ENCODE measurements at regions not wholly inside any gene's neighbourhood (a gene's known extent, or its start where the extent isn't known, plus 50 kb on each side); places are given as distances from the start of the nearest gene placed in this dataset.

DNA sequence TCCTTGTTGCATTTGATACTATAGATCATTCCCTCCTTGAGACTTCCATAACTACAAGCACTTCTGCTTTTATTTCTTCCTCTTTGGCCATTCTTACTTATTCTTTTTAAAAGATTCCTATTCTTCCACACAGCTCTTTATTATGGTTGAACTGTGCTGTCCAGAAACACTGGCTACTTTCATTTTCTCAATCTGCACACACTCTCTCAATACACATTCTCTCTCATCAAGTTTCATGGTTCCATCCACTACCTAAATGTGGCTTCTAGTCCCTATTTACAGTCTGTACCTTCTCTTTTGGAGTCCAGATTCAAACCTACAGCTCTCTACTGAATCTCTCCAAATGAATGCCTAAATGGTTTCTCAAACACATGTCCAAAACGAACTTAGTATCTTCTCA lies 214.3 kb upstream of the RSPO3 start:
- Histone ChIP-seq H3K4me3 (no peak overlapping the region), H3K27ac (no peak overlapping the region), H3K4me1 (replicated peaks in 1 of 2) (no peaks in the 10 kb centered on the region)
- 17 to 86% (median 65%) methylated on average over 1 of the region's 1 CpG; no CpG with 5 or more reads in 2 of the 10 experiments for WGBS, 10 experiments
- in situ Hi-C loops (cut with MboI; ENCODE audit: low pct_unique_long_range_greater_than_20kb in 2 of 9, low sequenced_read_pairs in 9 of 9, unreplicated experiment in 9 of 9), result no loop called here
- ATAC-seq (replicated peaks in 6 of 8), result no peak

DNA sequence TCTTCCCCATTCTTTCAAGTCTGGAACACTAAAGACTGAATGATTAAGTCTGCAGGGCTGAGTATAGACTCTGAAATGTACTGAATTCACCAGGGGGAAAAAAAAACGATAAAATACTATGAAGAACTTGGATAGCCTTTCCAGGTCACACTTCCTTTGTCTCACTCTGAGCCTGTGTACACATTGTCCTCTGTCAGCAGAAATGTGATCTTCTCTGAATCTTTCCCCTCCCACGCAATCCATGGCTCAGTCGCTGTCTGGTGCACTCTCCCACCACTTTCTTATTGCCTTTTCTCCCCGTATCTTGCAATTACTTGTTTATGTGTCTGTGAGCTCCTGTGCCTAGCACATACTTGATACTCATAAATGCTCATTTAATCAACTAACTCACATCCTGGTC lies 212.6 kb upstream of the RSPO3 start:
- Histone ChIP-seq H3K27ac (no peak overlapping the region), H3K4me3 (no peak overlapping the region), H3K4me1 (replicated peaks in 1 of 2) (no peaks in the 10 kb centered on the region)
- ATAC-seq (replicated peaks in 6 of 8), result no peak
- in situ Hi-C loops (cut with MboI; ENCODE audit: low pct_unique_long_range_greater_than_20kb in 2 of 9, low sequenced_read_pairs in 9 of 9, unreplicated experiment in 9 of 9), result no loop called here
- 0 to 90% (median 72%) methylated on average over 1 to 4 of the region's 4 CpGs for WGBS, 10 experiments

DNA sequence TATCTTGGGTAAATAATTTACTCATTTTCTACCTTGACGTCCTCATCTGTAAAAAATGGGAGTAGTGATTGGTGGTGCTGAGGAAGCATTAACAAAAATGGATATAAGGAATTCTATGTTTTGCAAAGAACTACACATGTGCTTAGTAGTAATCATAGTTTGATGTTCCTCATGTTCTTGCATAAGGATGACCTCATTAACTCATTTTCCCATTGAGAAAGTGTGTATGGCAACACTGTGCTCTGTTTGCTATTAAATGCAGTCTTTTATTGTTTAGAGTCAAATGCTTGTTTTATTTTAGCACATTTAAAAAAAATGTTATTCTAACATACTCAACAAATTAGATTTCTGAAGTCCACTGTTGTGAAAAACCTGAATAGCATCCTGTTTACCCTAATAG lies 211.2 kb upstream of the RSPO3 start:
- no peak overlapping the region for H3K27ac ChIP-seq
- ATAC-seq (replicated peaks in 6 of 8), result no peak
- H3K4me1 ChIP-seq (replicated peaks in 1 of 2), result no peaks in the 10 kb centered on the region
- 0 to 100% (median 75%) methylated on average over 1 of the region's 1 CpG; no CpG with 5 or more reads in 1 of the 10 experiments for WGBS, 10 experiments
- in situ Hi-C loops (cut with MboI; ENCODE audit: low pct_unique_long_range_greater_than_20kb in 2 of 9, low sequenced_read_pairs in 9 of 9, unreplicated experiment in 9 of 9), result no loop called here
- no peak overlapping the region for H3K4me3 ChIP-seq

DNA sequence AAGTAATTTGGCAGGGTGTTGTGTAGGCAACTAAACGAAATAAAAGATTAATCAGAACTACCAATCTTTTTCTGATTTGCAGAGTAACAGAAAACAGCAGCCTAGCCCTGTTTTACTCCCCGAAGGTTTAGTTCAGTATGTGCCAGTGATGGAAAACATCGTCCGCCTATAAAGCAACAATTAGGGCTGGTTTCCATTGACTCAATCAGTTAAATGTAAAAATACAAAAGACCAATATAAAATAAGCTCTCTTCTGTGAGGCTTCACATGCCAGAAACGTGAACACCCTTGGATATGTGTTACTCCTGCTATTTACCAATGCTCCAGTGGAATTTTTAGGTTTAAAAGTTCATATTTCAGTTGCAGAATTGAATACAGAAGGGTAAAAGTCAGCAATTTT lies 210.5 kb upstream of the RSPO3 start:
- Histone ChIP-seq H3K4me3 (no peak overlapping the region), H3K27ac (no peak overlapping the region), H3K4me1 (replicated peaks in 1 of 2) (no peaks in the 10 kb centered on the region)
- no peak for ATAC-seq (replicated peaks in 6 of 8)
- 16 to 100% (median 66%) methylated on average over 1 to 5 of the region's 5 CpGs for WGBS, 10 experiments
- in situ Hi-C loops (cut with MboI; ENCODE audit: low pct_unique_long_range_greater_than_20kb in 2 of 9, low sequenced_read_pairs in 9 of 9, unreplicated experiment in 9 of 9), result no loop called here

DNA sequence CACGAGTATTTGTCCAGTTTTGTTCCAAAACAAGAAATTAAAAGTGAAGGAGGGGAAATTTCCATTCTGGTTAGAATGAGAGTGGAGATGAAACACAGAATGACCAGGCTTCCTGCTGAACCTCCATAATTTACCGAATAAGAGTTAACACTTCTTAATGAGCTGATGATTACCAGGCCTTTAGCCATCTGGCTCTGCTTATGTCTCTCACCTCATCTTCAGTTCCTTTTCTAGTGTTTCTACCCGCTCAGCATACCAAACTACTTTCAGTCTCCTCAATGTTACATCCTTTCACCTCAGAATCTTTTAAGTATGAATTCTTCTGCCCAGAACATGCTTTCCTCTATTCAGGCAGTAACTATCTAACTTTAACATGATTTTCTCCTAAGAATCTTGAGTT lies 209.0 kb upstream of the RSPO3 start:
- Histone ChIP-seq H3K4me1 (replicated peaks in 1 of 2) (no peaks in the 10 kb centered on the region), H3K4me3 (no peak overlapping the region), H3K27ac (no peak overlapping the region)
- in situ Hi-C loops (cut with MboI; ENCODE audit: low pct_unique_long_range_greater_than_20kb in 2 of 9, low sequenced_read_pairs in 9 of 9, unreplicated experiment in 9 of 9), result no loop called here
- no peak for ATAC-seq (replicated peaks in 6 of 8)
- 35 to 100% (median 80%) methylated on average over 1 to 3 of the region's 3 CpGs; no CpG with 5 or more reads in 1 of the 10 experiments for WGBS, 10 experiments

DNA sequence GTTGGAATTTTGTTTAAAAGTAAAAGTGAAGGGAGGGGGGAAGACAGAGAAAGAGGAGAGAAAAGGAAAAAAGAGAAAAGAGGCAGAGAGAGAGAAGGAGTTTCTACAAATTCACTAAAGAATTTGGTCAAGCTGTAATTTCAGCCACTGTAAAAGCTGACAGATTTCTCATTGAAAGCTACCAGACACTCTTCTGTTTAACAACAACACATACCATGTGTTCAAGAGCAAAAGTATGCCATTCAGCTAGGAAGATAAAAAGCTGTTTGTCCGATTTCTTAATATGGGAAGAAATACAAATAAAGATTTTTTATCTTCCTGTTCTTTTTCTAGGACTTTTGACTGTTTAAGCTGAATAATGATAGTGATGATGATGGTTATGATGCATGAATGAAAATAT lies 204.8 kb upstream of the RSPO3 start:
- H3K4me1 ChIP-seq (replicated peaks in 1 of 2), result no peaks in the 10 kb centered on the region
- no peak overlapping the region for H3K4me3 ChIP-seq
- ATAC-seq (replicated peaks in 6 of 8), result no peak
- no peak overlapping the region for H3K27ac ChIP-seq
- in situ Hi-C loops (cut with MboI; ENCODE audit: low pct_unique_long_range_greater_than_20kb in 2 of 9, low sequenced_read_pairs in 9 of 9, unreplicated experiment in 9 of 9), result no loop called here
- WGBS, 10 experiments, result 8 to 86% (median 24%) methylated on average over 1 of the region's 1 CpG; no CpG with 5 or more reads in 1 of the 10 experiments

DNA sequence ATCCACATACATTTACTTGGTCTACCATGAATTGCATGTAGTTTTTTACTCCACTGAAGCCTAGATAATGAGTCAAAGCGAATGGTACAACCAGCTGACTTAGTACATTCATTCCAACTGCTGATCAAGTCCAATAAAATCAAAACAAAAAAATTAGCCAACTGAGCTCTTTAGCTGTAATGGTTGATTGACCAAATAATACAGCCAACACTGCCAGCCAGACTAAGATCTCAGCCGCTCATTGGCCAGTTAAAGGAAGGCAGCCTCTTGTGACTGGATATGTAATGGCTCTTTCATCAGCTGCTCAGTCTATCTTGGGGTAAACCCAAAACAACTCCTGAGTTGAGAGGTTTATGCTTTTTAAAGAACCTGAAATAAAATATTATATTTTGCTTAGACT lies 204.3 kb upstream of the RSPO3 start:
- Histone ChIP-seq H3K27ac (no peak overlapping the region), H3K4me3 (no peak overlapping the region), H3K4me1 (replicated peaks in 1 of 2) (no peaks in the 10 kb centered on the region)
- ATAC-seq (replicated peaks in 6 of 8), result no peak
- in situ Hi-C loops (cut with MboI; ENCODE audit: low pct_unique_long_range_greater_than_20kb in 2 of 9, low sequenced_read_pairs in 9 of 9, unreplicated experiment in 9 of 9), result no loop called here
- WGBS, 10 experiments, result 0 to 100% (median 71%) methylated on average over 1 to 2 of the region's 2 CpGs; no CpG with 5 or more reads in 1 of the 10 experiments

DNA sequence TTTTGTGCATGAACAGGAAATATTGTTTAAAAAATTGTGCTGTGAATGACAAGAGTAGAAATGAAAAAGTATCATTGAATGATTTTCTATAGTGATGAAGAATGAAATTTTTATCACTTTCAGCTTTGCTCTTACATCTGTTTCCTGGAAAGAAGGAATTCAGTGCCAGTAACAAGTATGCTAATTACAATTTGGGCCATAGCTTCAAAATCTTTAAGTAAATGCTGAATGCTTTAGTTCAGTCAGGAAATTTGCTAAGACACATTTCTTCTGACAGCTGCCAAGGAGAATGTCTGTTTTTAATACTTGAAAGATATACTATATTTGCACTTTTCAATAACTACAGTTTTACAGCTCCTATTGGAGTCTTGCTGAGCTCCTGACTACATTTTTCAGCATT lies 203.7 kb upstream of the RSPO3 start:
- no peaks in the 10 kb centered on the region for H3K4me1 ChIP-seq (replicated peaks in 1 of 2)
- in situ Hi-C loops (cut with MboI; ENCODE audit: low pct_unique_long_range_greater_than_20kb in 2 of 9, low sequenced_read_pairs in 9 of 9, unreplicated experiment in 9 of 9), result no loop called here
- no peak for ATAC-seq (replicated peaks in 6 of 8)
- no peak overlapping the region for H3K27ac ChIP-seq
- no peak overlapping the region for H3K4me3 ChIP-seq

DNA sequence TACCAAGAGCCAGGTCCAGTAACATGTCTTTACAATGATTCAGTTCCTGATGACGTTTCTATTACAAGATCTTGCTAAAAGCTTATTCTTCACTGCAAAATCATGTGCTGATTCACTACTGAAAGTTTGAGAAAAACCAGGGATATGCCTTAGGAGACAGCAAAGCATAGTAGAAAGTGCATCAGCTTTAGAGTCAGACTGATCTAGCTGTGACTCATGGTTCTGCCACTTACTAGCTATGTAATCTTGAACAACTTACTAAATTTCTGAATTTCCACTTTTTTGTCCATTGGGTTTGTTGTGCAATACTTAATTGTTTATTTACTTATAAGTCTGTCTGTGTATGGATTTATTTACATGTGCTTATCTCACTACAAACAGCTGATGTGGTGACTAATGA lies 198.5 kb upstream of the RSPO3 start:
- no peak overlapping the region for H3K27ac ChIP-seq
- no peaks in the 10 kb centered on the region for H3K4me1 ChIP-seq (replicated peaks in 1 of 2)
- no peak overlapping the region for H3K4me3 ChIP-seq
- in situ Hi-C loops (cut with MboI; ENCODE audit: low pct_unique_long_range_greater_than_20kb in 2 of 9, low sequenced_read_pairs in 9 of 9, unreplicated experiment in 9 of 9), result no loop called here
- 0 to 82% (median 0%) methylated on average over 1 of the region's 1 CpG; no CpG with 5 or more reads in 3 of the 10 experiments for WGBS, 10 experiments
- ATAC-seq (replicated peaks in 6 of 8), result peak in 2 of 8 experiments; percentile 91

DNA sequence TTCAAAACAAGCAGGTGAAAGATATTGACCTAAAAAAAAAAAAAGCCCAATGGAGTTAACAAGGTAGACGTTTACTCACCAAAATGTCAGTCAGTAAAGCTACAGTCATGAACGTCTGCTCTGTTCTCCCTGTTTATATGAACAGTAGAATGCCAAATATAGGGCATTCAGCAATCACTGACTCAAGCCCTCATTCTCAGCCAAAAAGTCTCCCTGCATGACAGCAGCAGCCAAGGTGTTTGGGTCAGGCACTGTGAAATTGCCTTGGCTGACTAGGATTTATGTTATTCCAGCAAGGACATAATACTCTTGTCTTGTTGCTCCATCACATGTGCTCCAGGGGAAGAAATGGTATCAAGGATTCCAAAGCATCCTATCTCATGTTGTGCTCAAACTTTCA lies 194.7 kb upstream of the RSPO3 start:
- no peak for ATAC-seq (replicated peaks in 6 of 8)
- Histone ChIP-seq H3K4me3 (no peak overlapping the region), H3K27ac (no peak overlapping the region), H3K4me1 (replicated peaks in 1 of 2) (no peaks in the 10 kb centered on the region)
- in situ Hi-C loops (cut with MboI; ENCODE audit: low pct_unique_long_range_greater_than_20kb in 2 of 9, low sequenced_read_pairs in 9 of 9, unreplicated experiment in 9 of 9), result no loop called here
- 17 to 100% (median 34%) methylated on average over 2 of the region's 2 CpGs; no CpG with 5 or more reads in 4 of the 10 experiments for WGBS, 10 experiments

DNA sequence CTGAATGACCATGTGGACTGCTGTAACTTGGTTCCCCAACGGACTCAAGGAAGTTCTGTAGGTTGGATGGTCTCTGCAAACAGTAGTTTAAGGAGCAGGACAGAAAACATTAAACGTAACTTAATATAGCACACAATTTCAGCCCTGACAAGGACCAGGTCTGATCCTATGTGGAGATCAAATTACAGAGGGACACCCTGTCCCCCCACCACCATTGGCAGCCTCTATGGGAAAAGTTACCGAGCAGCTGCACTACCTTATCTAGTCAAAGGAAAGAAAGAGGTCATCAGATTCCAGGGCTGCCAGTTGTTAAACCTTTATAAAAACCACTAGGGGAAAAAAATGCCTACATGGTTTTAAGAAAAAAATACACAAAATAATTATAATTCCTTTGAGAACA lies 191.5 kb upstream of the RSPO3 start:
- ATAC-seq (replicated peaks in 6 of 8), result no peak
- 64 to 89% (median 76%) methylated on average over 1 to 3 of the region's 3 CpGs; no CpG with 5 or more reads in 4 of the 10 experiments for WGBS, 10 experiments
- Histone ChIP-seq H3K4me1 (replicated peaks in 1 of 2) (no peaks in the 10 kb centered on the region), H3K4me3 (no peak overlapping the region), H3K27ac (no peak overlapping the region)
- in situ Hi-C loops (cut with MboI; ENCODE audit: low pct_unique_long_range_greater_than_20kb in 2 of 9, low sequenced_read_pairs in 9 of 9, unreplicated experiment in 9 of 9), result no loop called here

DNA sequence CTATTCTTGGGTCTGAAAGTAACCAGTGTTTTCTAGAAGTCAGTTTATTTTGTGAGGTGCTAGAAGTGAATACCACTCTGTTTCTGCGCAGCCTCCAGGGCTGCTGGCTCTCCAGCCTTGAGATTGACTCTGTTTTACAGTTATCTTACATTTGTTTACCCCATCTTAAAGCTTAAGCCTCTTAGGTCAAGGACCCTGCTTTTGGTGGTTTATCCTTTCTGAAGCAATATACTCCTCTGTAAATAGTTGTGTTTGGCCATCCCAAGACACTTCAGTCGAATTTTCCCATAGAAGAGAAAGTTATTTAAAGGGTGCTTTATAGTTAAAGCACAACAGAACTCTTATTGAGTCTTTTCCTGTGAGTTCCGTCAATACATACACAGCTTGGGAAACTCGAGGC lies 190.6 kb upstream of the RSPO3 start:
- in situ Hi-C loops (cut with MboI; ENCODE audit: low pct_unique_long_range_greater_than_20kb in 2 of 9, low sequenced_read_pairs in 9 of 9, unreplicated experiment in 9 of 9), result no loop called here
- Histone ChIP-seq H3K27ac (no peak overlapping the region), H3K4me3 (no peak overlapping the region), H3K4me1 (replicated peaks in 1 of 2) (no peaks in the 10 kb centered on the region)
- no peak for ATAC-seq (replicated peaks in 6 of 8)
- 20 to 100% (median 73%) methylated on average over 1 to 4 of the region's 4 CpGs for WGBS, 10 experiments

DNA sequence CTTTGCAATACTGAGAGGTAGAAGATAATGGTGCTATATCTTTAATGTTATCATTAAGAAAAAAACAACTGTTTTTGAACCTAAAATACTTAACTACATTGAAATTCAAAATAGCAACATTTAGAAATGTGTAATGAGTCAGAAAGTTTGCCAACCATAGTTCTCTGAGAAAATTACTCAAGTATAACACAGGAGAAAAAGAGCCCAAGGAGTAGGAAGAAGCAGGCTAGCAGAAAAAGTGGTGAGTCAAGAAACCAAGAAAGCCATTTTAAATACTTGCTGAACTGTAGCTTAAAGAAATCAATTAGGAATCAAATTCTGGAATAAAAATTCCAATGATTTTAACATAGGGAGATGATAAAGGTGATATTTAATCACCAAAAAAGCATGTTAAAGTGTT lies 181.0 kb upstream of the RSPO3 start:
- in situ Hi-C loops (cut with MboI; ENCODE audit: low pct_unique_long_range_greater_than_20kb in 2 of 9, low sequenced_read_pairs in 9 of 9, unreplicated experiment in 9 of 9), result no loop called here
- no peak for ATAC-seq (replicated peaks in 6 of 8)
- Histone ChIP-seq H3K27ac (no peak overlapping the region), H3K4me1 (replicated peaks in 1 of 2) (no peaks in the 10 kb centered on the region), H3K4me3 (no peak overlapping the region)

DNA sequence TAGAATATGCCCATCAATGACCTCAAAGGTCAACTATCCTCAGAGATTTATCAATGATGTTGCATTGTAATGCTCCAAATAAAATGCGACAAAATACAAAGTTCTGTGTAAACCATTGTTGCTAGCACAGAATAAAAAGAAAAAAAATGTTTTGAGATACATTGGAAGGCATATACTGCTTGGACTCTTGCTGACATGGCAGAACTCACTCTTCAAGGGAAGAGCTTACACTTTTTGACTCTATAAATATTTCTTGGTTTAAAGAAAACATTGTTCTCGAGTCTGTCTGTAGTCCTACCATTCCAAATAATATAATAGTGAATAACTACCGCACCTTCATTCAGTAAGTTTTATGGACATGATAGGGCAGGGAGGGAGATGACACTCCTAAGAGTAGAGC lies 178.7 kb upstream of the RSPO3 start:
- in situ Hi-C loops (cut with MboI; ENCODE audit: low pct_unique_long_range_greater_than_20kb in 2 of 9, low sequenced_read_pairs in 9 of 9, unreplicated experiment in 9 of 9), result no loop called here
- Histone ChIP-seq H3K27ac (no peak overlapping the region), H3K4me1 (replicated peaks in 1 of 2) (no peaks in the 10 kb centered on the region), H3K4me3 (no peak overlapping the region)
- ATAC-seq (replicated peaks in 6 of 8), result no peak
- WGBS, 10 experiments, result 67 to 100% (median 90%) methylated on average over 1 to 3 of the region's 3 CpGs; no CpG with 5 or more reads in 2 of the 10 experiments

DNA sequence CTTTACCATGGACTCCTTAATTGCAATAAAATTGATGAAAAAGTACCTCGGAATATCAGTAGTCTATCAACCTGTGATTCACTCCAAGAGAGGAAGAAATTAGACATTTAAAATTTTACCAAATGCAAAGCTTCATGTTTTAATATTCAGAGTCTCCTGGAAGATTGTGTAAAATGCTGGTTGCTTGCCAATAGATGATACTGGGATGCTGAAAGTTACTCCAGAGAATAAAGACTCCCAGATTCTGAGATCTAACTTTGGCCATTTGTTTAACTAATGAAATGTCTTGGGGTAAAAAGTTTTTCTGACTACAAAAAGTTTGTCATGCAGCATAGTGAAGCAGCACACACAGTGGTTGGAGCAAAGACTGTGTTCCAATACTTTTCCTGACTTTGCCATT lies 176.7 kb upstream of the RSPO3 start:
- WGBS, 10 experiments, result 57 to 100% (median 83%) methylated on average over 1 of the region's 1 CpG; no CpG with 5 or more reads in 1 of the 10 experiments
- in situ Hi-C loops (cut with MboI; ENCODE audit: low pct_unique_long_range_greater_than_20kb in 2 of 9, low sequenced_read_pairs in 9 of 9, unreplicated experiment in 9 of 9), result no loop called here
- Histone ChIP-seq H3K4me1 (replicated peaks in 1 of 2) (no peaks in the 10 kb centered on the region), H3K4me3 (no peak overlapping the region), H3K27ac (no peak overlapping the region)
- no peak for ATAC-seq (replicated peaks in 6 of 8)
